Subcutaneous abdominal adipose tissue (tissue), 5 donors: ENCODE measurements at regions not wholly inside any gene's neighbourhood (a gene's known extent, or its start where the extent isn't known, plus 50 kb on each side); places are given as distances from the start of the nearest gene placed in this dataset.

Experiments used
- H3K27ac ChIP-seq: one replicate; pipeline ENCODE4 v1.7.0; 2013; ENCODE audit warnings: low read depth, mild to moderate bottlenecking, inconsistent platforms, low read length, moderate library complexity
- H3K27me3 ChIP-seq, 5 donors: one replicate each; pipeline ENCODE4 v1.7.0; 2013; ENCODE audit warnings: low read length in 5 of 5, inconsistent platforms in 1 of 5; ENCODE audit not compliant: control insufficient read depth in 5 of 5, insufficient read depth in 4 of 5
- H3K36me3 ChIP-seq, 5 donors: one replicate each; pipeline ENCODE4 v1.7.0; 2013; ENCODE audit warnings: low read length in 5 of 5; ENCODE audit not compliant: control insufficient read depth in 5 of 5, insufficient read depth in 5 of 5
- H3K4me1 ChIP-seq, 5 donors: one replicate each; pipeline ENCODE4 v1.7.0; 2013; ENCODE audit warnings: low read length in 5 of 5, mild to moderate bottlenecking in 3 of 5, moderate library complexity in 1 of 5; ENCODE audit not compliant: control insufficient read depth in 5 of 5, insufficient read depth in 5 of 5
- H3K4me3 ChIP-seq, 5 donors: one replicate each; pipeline ENCODE4 v1.7.0; 2013; ENCODE audit warnings: low read length in 5 of 5, low read depth in 1 of 5
- H3K9ac ChIP-seq, 5 donors: one replicate each; pipeline ENCODE4 v1.7.0; 2013; ENCODE audit warnings: low read length in 5 of 5, mild to moderate bottlenecking in 4 of 5, moderate library complexity in 3 of 5
- H3K9me3 ChIP-seq, 5 donors: one replicate each; pipeline ENCODE4 v1.7.0; 2013; ENCODE audit warnings: low read length in 5 of 5; ENCODE audit not compliant: control insufficient read depth in 5 of 5
- donor health status: healthy.
- donor health status: healthy.
- donor health status: healthy.
- donor health status: healthy.
- donor health status: healthy.

GRCh38 chrX:95218976-95219375, 1465.7 kb upstream of the DIAPH2 start:
- Histone ChIP-seq H3K36me3 (no peaks in the 10 kb centered on the region), H3K4me1 (no peaks in the 10 kb centered on the region), H3K9ac (no peak overlapping the region), H3K27me3 (peaks cover 0 to 9% (median 0%) of the 10 kb centered on the region in 5 donors), H3K9me3 (no peaks in the 10 kb centered on the region), H3K27ac (no peak overlapping the region), H3K4me3 (no peak overlapping the region)

GRCh38 chrX:95248386-95248785, 1436.3 kb upstream of the DIAPH2 start:
- Histone ChIP-seq H3K36me3 (no peaks in the 10 kb centered on the region), H3K4me3 (no peak overlapping the region), H3K4me1 (no peaks in the 10 kb centered on the region), H3K9ac (no peak overlapping the region), H3K9me3 (peaks cover 0 to 9% (median 0%) of the 10 kb centered on the region in 5 donors), H3K27me3 (no peaks in the 10 kb centered on the region), H3K27ac (no peak overlapping the region)

- Histone ChIP-seq H3K4me1 (no peaks in the 10 kb centered on the region), H3K9ac (no peak overlapping the region), H3K27ac (no peak overlapping the region), H3K36me3 (no peaks in the 10 kb centered on the region), H3K9me3 (peaks cover 0 to 2% (median 0%) of the 10 kb centered on the region in 5 donors), H3K27me3 (peaks cover 0 to 3% (median 0%) of the 10 kb centered on the region in 5 donors), H3K4me3 (no peak overlapping the region)
Measured at GRCh38 chrX:95290455-95290854, 1394.2 kb upstream of the DIAPH2 start.

GRCh38 chrX:95291561-95291960, 1393.1 kb upstream of the DIAPH2 start:
- H3K9ac ChIP-seq, result no peak overlapping the region
- no peak overlapping the region for H3K27ac ChIP-seq
- no peaks in the 10 kb centered on the region for H3K4me1 ChIP-seq
- no peak overlapping the region for H3K4me3 ChIP-seq
- peaks cover 0 to 4% (median under 1%) of the 10 kb centered on the region in 5 donors for H3K9me3 ChIP-seq
- peaks cover 0 to 3% (median 0%) of the 10 kb centered on the region in 5 donors for H3K27me3 ChIP-seq
- H3K36me3 ChIP-seq, result no peaks in the 10 kb centered on the region

- H3K36me3 ChIP-seq, result no peaks in the 10 kb centered on the region
- H3K9ac ChIP-seq, result no peak overlapping the region
- no peak overlapping the region for H3K4me3 ChIP-seq
- H3K4me1 ChIP-seq, result no peaks in the 10 kb centered on the region
- no peaks in the 10 kb centered on the region for H3K9me3 ChIP-seq
- H3K27ac ChIP-seq, result no peak overlapping the region
- peaks cover 0 to 7% (median 7%) of the 10 kb centered on the region in 5 donors for H3K27me3 ChIP-seq
Measured at GRCh38 chrX:95318882-95319281, 1365.8 kb upstream of the DIAPH2 start.

- no peaks in the 10 kb centered on the region for H3K4me1 ChIP-seq
- H3K9ac ChIP-seq, result no peak overlapping the region
- no peaks in the 10 kb centered on the region for H3K36me3 ChIP-seq
- H3K4me3 ChIP-seq, result no peak overlapping the region
- H3K9me3 ChIP-seq, result peaks cover 0 to 8% (median 2%) of the 10 kb centered on the region in 5 donors
- H3K27me3 ChIP-seq, result peaks cover 0 to 7% (median 3%) of the 10 kb centered on the region in 5 donors
- no peak overlapping the region for H3K27ac ChIP-seq
Measured at GRCh38 chrX:95325185-95325584, 1359.5 kb upstream of the DIAPH2 start.

- H3K27me3 ChIP-seq, result peaks cover 0 to 13% (median 6%) of the 10 kb centered on the region in 5 donors
- H3K9ac ChIP-seq, result no peak overlapping the region
- H3K9me3 ChIP-seq, result peaks cover 0 to 8% (median 2%) of the 10 kb centered on the region in 5 donors
- no peak overlapping the region for H3K27ac ChIP-seq
- H3K4me3 ChIP-seq, result no peak overlapping the region
- no peaks in the 10 kb centered on the region for H3K4me1 ChIP-seq
- no peaks in the 10 kb centered on the region for H3K36me3 ChIP-seq
Measured at GRCh38 chrX:95330292-95330691, 1354.3 kb upstream of the DIAPH2 start.

GRCh38 chrX:95332530-95332929, 1352.1 kb upstream of the DIAPH2 start:
- no peak overlapping the region for H3K9ac ChIP-seq
- peaks cover 0 to 8% (median 2%) of the 10 kb centered on the region in 5 donors for H3K9me3 ChIP-seq
- H3K4me1 ChIP-seq, result no peaks in the 10 kb centered on the region
- peaks cover 0 to 13% (median 7%) of the 10 kb centered on the region in 5 donors for H3K27me3 ChIP-seq
- H3K36me3 ChIP-seq, result no peaks in the 10 kb centered on the region
- H3K27ac ChIP-seq, result no peak overlapping the region
- H3K4me3 ChIP-seq, result no peak overlapping the region

GRCh38 chrX:95346856-95347255, 1337.8 kb upstream of the DIAPH2 start:
- Histone ChIP-seq H3K4me3 (no peak overlapping the region), H3K4me1 (no peaks in the 10 kb centered on the region), H3K27me3 (no peaks in the 10 kb centered on the region), H3K9ac (no peak overlapping the region), H3K36me3 (no peaks in the 10 kb centered on the region), H3K27ac (no peak overlapping the region), H3K9me3 (no peaks in the 10 kb centered on the region)

- Histone ChIP-seq H3K4me3 (no peak overlapping the region), H3K4me1 (no peaks in the 10 kb centered on the region), H3K9ac (no peak overlapping the region), H3K36me3 (no peaks in the 10 kb centered on the region), H3K9me3 (no peaks in the 10 kb centered on the region), H3K27me3 (peaks cover 0 to under 1% (median 0%) of the 10 kb centered on the region in 5 donors), H3K27ac (no peak overlapping the region)
Measured at GRCh38 chrX:95350774-95351488, 1333.7 kb upstream of the DIAPH2 start.
